ENCODE measurements at regions not wholly inside any gene's neighbourhood (a gene's known extent, or its start where the extent isn't known, plus 50 kb on each side); places are given as distances from the start of the nearest gene placed in this dataset.

DNA sequence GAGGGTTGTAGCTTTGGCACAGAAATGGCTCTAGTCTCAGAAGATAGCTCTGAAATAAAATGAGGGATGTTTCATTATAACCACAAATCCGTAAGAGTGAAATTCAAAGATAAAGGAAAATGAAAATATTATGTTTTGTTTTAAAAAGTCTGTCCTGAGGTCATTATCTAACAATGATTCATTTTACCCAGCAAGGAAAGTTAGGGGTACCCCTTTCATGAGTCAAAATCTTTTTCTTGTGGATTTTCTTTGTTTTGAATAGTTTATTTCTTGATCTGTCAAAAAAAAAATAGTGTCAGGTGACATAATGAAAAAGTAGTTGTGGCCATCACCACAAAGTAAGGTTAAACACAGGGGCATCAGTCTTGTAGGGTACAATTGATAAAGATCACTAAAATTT is 59.7 kb upstream of the MYB start:
- Histone ChIP-seq H3K27me3 (no peaks in the 10 kb centered on the region), H3K27ac (no peak overlapping the region), H3K9me3 (no peaks in the 10 kb centered on the region), H3K4me3 (no peak overlapping the region), H3K36me3 (no peaks in the 10 kb centered on the region), H3K4me1 (no peaks in the 10 kb centered on the region)
- no peak for DNase-seq
- 80 to 92% (median 87%) methylated on average over 1 of the region's 1 CpG for WGBS, 5 donors
- TF ChIP-seq POLR2A (IDR thresholded peaks at IDR 0.05), result no peak
- TF ChIP-seq, protein P1, sequence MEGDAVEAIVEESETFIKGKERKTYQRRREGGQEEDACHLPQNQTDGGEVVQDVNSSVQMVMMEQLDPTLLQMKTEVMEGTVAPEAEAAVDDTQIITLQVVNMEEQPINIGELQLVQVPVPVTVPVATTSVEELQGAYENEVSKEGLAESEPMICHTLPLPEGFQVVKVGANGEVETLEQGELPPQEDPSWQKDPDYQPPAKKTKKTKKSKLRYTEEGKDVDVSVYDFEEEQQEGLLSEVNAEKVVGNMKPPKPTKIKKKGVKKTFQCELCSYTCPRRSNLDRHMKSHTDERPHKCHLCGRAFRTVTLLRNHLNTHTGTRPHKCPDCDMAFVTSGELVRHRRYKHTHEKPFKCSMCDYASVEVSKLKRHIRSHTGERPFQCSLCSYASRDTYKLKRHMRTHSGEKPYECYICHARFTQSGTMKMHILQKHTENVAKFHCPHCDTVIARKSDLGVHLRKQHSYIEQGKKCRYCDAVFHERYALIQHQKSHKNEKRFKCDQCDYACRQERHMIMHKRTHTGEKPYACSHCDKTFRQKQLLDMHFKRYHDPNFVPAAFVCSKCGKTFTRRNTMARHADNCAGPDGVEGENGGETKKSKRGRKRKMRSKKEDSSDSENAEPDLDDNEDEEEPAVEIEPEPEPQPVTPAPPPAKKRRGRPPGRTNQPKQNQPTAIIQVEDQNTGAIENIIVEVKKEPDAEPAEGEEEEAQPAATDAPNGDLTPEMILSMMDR (IDR thresholded peaks at IDR 0.05), result no peak
- TF ChIP-seq EP300 (IDR thresholded peaks at IDR 0.05), result no peak
- TF ChIP-seq POLR2AphosphoS5 (IDR thresholded peaks at IDR 0.05), result no peak
- intact Hi-C loops (cut with DNase I; ENCODE audit: low total_unique reads), result no loop called here

DNA sequence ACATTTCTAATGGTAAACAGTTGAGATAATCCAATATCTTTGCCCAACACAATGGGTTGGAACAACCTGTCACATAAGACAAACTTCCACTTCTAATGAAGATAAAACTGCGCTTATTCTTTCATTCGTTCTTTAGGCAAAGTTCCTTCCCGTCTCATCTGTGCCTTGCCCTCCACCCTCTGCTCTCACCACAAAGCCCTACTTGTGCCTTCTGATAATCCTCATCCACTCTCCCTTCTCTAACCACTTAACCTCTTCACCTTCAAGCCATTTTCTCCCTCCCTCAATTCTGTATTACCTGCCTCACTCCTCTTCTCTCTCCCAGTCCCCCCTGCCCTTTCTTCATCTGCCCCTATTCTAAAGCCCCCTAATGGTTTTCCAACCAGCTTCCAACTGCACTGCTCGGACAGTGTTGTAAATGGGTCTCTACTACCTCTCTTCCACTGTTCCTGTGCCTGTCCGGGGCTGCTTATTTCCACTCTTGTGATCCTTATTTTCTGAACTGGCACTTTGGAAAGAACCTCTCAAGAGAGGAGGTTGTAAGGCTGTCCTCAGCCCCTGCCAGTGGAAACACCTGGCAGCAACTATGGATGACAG is 62.9 kb upstream of the MYB start:
- Histone ChIP-seq H3K27me3 (no peaks in the 10 kb centered on the region), H3K4me1 (no peaks in the 10 kb centered on the region), H3K36me3 (no peaks in the 10 kb centered on the region), H3K27ac (no peak overlapping the region), H3K4me3 (no peak overlapping the region), H3K9me3 (no peaks in the 10 kb centered on the region)
- no peak for DNase-seq
- intact Hi-C loops (cut with DNase I; ENCODE audit: low total_unique reads), result no loop called here
- TF ChIP-seq, protein P1 (IDR thresholded peaks at IDR 0.05), result no peak
- TF ChIP-seq EP300 (IDR thresholded peaks at IDR 0.05), result no peak
- no peak for TF ChIP-seq POLR2A (IDR thresholded peaks at IDR 0.05)
- no peak for TF ChIP-seq POLR2AphosphoS5 (IDR thresholded peaks at IDR 0.05)
- WGBS, 5 donors, result 71 to 81% (median 74%) methylated on average over 5 of the region's 5 CpGs

DNA sequence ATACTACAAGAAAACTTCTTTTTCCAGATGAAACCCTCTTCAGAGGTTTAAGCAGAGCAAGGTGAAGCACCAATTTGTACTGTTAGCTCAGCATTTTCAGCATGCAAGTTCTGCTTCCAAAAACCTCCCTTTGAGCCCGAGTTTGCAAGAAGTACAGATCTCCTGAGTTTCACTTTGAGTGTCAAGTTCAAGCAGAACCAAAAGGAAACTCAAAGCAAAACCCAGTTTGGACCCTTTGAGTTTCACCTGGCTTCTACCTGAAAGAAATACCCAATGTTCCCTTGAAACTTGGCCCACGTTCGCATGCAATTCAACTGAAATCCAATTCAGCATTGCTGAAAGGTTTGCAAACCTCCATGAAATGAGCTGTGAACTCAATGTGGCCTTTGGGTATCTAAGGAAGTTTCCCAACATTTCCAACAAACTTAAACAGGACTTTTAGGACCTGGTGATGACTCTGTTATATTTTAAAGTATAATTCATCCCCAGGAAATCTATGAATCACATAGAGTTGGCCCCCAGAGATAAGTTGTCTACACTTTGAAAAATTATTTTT is 62.9 kb upstream of the HBS1L start:
- no peak overlapping the region for H3K27ac ChIP-seq
- TF ChIP-seq, protein P1 (IDR thresholded peaks at IDR 0.05), result no peak
- TF ChIP-seq POLR2A (IDR thresholded peaks at IDR 0.05), result no peak
- TF ChIP-seq EP300 (IDR thresholded peaks at IDR 0.05), result no peak
- no peak for TF ChIP-seq POLR2AphosphoS5 (IDR thresholded peaks at IDR 0.05)
- no peaks in the 10 kb centered on the region for H3K36me3 ChIP-seq
- no peak overlapping the region for H3K4me3 ChIP-seq
- DNase-seq, result no peak
- no peaks in the 10 kb centered on the region for H3K4me1 ChIP-seq
- no peaks in the 10 kb centered on the region for H3K27me3 ChIP-seq
- H3K9me3 ChIP-seq, result no peaks in the 10 kb centered on the region
- intact Hi-C loops (cut with DNase I; ENCODE audit: low total_unique reads), result no loop called here
- WGBS, 5 donors, result 70 to 80% (median 77%) methylated on average over 3 of the region's 3 CpGs

DNA sequence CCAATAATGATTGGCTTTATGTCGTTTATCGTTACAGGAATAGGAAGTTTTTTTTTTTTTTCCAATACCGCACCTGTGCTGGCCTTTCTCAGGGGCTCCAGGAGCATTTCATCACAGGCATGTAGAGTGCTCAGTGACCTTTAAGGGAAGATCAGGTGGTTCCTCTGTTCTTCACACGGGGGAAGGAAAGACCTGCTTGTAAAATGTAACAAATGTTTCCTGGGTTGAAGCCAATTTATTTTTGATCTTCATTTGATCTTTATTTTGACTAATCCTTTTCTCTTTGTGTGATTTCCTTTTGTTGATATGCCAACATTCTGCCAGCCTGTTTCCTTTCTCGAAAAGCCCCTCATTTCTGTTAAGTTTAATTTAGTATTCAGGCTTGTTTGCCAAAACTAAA is 61.9 kb upstream of the HBS1L start:
- intact Hi-C loops (cut with DNase I; ENCODE audit: low total_unique reads), result no loop called here
- H3K27me3 ChIP-seq, result no peaks in the 10 kb centered on the region
- DNase-seq, result no peak
- WGBS, 5 donors, result 43 to 64% (median 57%) methylated on average over 5 of the region's 5 CpGs
- no peak overlapping the region for H3K4me3 ChIP-seq
- TF ChIP-seq, protein P1 (IDR thresholded peaks at IDR 0.05), result no peak
- no peaks in the 10 kb centered on the region for H3K9me3 ChIP-seq
- no peaks in the 10 kb centered on the region for H3K4me1 ChIP-seq
- H3K27ac ChIP-seq, result no peak overlapping the region
- no peaks in the 10 kb centered on the region for H3K36me3 ChIP-seq
